Endothelial cell (in vitro differentiated cells): ENCODE measurements at regions not wholly inside any gene's neighbourhood (a gene's known extent, or its start where the extent isn't known, plus 50 kb on each side); places are given as distances from the start of the nearest gene placed in this dataset.

Source experiments
- DNase-seq: peaks from one replicate; pipeline ENCODE4 v3.0.0; 2021; ENCODE audit warnings: low spot score
- H3K27ac Mint-ChIP-seq: one replicate; pipeline ENCODE4 v1.8.0; 2021; ENCODE audit warnings: mixed read lengths, inconsistent platforms; ENCODE audit not compliant: unreplicated experiment
- H3K27me3 Mint-ChIP-seq: one replicate; pipeline ENCODE4 v1.8.0; 2021; ENCODE audit warnings: mild to moderate bottlenecking, moderate library complexity, mixed read lengths, inconsistent platforms; ENCODE audit not compliant: unreplicated experiment
- H3K36me3 Mint-ChIP-seq: one replicate; pipeline ENCODE4 v1.8.0; 2021; ENCODE audit warnings: mild to moderate bottlenecking, low read depth, mixed read lengths, inconsistent platforms; ENCODE audit not compliant: unreplicated experiment
- H3K4me1 Mint-ChIP-seq: one replicate; pipeline ENCODE4 v1.8.0; 2021; ENCODE audit warnings: mild to moderate bottlenecking, mixed read lengths, inconsistent platforms; ENCODE audit not compliant: unreplicated experiment
- H3K4me3 Mint-ChIP-seq: one replicate; pipeline ENCODE4 v1.8.0; 2021; ENCODE audit warnings: mild to moderate bottlenecking, mixed read lengths, inconsistent platforms; ENCODE audit not compliant: unreplicated experiment
- H3K9me3 Mint-ChIP-seq: one replicate; pipeline ENCODE4 v1.8.0; 2021; ENCODE audit warnings: mixed read lengths, inconsistent platforms; ENCODE audit not compliant: unreplicated experiment
- CTCF ChIP-seq: fragments of 200-600 bp; sonication (generic); IDR thresholded peaks from one replicate; pipeline ENCODE4 v1.5.0; 2021; ENCODE audit warnings: antibody characterized with exemption; ENCODE audit not compliant: unreplicated experiment

GRCh38 chr18:73714466-73714865 lies 433.2 kb downstream of the FBXO15 start:
- Mint-ChIP-seq H3K27me3 (no peaks in the 10 kb centered on the region), H3K27ac (no peak overlapping the region), H3K4me3 (no peak overlapping the region), H3K4me1 (no peaks in the 10 kb centered on the region), H3K9me3 (no peaks in the 10 kb centered on the region), H3K36me3 (no peaks in the 10 kb centered on the region)
- TF ChIP-seq CTCF, result no peak
- DNase-seq, result no peak

- no peak for DNase-seq
- no peaks in the 10 kb centered on the region for H3K9me3 Mint-ChIP-seq
- TF ChIP-seq CTCF, result no peak
- no peaks in the 10 kb centered on the region for H3K4me1 Mint-ChIP-seq
- H3K27me3 Mint-ChIP-seq, result no peaks in the 10 kb centered on the region
- no peaks in the 10 kb centered on the region for H3K36me3 Mint-ChIP-seq
- no peak overlapping the region for H3K4me3 Mint-ChIP-seq
- no peak overlapping the region for H3K27ac Mint-ChIP-seq
Measured at GRCh38 chr18:73711256-73711655, 436.4 kb downstream of the FBXO15 start.

- no peak for DNase-seq
- Mint-ChIP-seq H3K4me1 (no peaks in the 10 kb centered on the region), H3K36me3 (no peaks in the 10 kb centered on the region), H3K27ac (no peak overlapping the region), H3K27me3 (no peaks in the 10 kb centered on the region), H3K4me3 (no peak overlapping the region), H3K9me3 (no peaks in the 10 kb centered on the region)
- TF ChIP-seq CTCF, result no peak
Measured at GRCh38 chr18:73708591-73708990, 439.0 kb downstream of the FBXO15 start.

GRCh38 chr18:73707035-73707434 lies 440.6 kb downstream of the FBXO15 start:
- no peaks in the 10 kb centered on the region for H3K27me3 Mint-ChIP-seq
- no peak overlapping the region for H3K27ac Mint-ChIP-seq
- H3K36me3 Mint-ChIP-seq, result no peaks in the 10 kb centered on the region
- no peaks in the 10 kb centered on the region for H3K9me3 Mint-ChIP-seq
- no peak for DNase-seq
- no peak overlapping the region for H3K4me3 Mint-ChIP-seq
- H3K4me1 Mint-ChIP-seq, result no peaks in the 10 kb centered on the region
- no peak for TF ChIP-seq CTCF

GRCh38 chr18:73697353-73697752 lies 450.3 kb downstream of the FBXO15 start:
- no peak for DNase-seq
- no peaks in the 10 kb centered on the region for H3K4me1 Mint-ChIP-seq
- no peak overlapping the region for H3K4me3 Mint-ChIP-seq
- H3K27me3 Mint-ChIP-seq, result no peaks in the 10 kb centered on the region
- H3K36me3 Mint-ChIP-seq, result no peaks in the 10 kb centered on the region
- H3K9me3 Mint-ChIP-seq, result no peaks in the 10 kb centered on the region
- TF ChIP-seq CTCF, result no peak
- no peak overlapping the region for H3K27ac Mint-ChIP-seq
